ENCODE measurements at regions not wholly inside any gene's neighbourhood (a gene's known extent, or its start where the extent isn't known, plus 50 kb on each side); places are given as distances from the start of the nearest gene placed in this dataset.
"Not testable (repeated sequence)": the region's sequence is repeated elsewhere in the genome, so short reads cannot be mapped to it uniquely, and the experiment has no call there.

- Mint-ChIP-seq H3K27me3 (ENCODE audit: insufficient read depth, unreplicated experiment) (no peaks in the 10 kb centered on the region), H3K36me3 (ENCODE audit: insufficient read depth, unreplicated experiment) (no peaks in the 10 kb centered on the region), H3K4me3 (ENCODE audit: unreplicated experiment) (no peak overlapping the region), H3K27ac (ENCODE audit: low read depth, unreplicated experiment) (no peak overlapping the region), H3K9me3 (ENCODE audit: unreplicated experiment) (peaks cover 15% of the 10 kb centered on the region), H3K4me1 (ENCODE audit: insufficient read depth, unreplicated experiment) (peaks cover 18% of the 10 kb centered on the region)
- TF ChIP-seq, protein P1, sequence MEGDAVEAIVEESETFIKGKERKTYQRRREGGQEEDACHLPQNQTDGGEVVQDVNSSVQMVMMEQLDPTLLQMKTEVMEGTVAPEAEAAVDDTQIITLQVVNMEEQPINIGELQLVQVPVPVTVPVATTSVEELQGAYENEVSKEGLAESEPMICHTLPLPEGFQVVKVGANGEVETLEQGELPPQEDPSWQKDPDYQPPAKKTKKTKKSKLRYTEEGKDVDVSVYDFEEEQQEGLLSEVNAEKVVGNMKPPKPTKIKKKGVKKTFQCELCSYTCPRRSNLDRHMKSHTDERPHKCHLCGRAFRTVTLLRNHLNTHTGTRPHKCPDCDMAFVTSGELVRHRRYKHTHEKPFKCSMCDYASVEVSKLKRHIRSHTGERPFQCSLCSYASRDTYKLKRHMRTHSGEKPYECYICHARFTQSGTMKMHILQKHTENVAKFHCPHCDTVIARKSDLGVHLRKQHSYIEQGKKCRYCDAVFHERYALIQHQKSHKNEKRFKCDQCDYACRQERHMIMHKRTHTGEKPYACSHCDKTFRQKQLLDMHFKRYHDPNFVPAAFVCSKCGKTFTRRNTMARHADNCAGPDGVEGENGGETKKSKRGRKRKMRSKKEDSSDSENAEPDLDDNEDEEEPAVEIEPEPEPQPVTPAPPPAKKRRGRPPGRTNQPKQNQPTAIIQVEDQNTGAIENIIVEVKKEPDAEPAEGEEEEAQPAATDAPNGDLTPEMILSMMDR (IDR thresholded peaks at IDR 0.05; ENCODE audit: unreplicated experiment) = no peak
- BruUV-seq (replicated peaks) = no TSS peak
- intact Hi-C loops (cut with micrococcal nuclease) = no loop called here
- POLR2A ChIA-PET = no interaction called here
- DNase-seq (ENCODE audit: unreplicated experiment) = peak; percentile 12
- CTCF ChIA-PET = no interaction called here
Observed at GRCh38 chr14:83172363-83172762, 1638.7 kb upstream of the SEL1L start.

GRCh38 chr14:83173687-83174086 is 1640.0 kb upstream of the SEL1L start:
- TF ChIP-seq, protein P1 (IDR thresholded peaks at IDR 0.05; ENCODE audit: unreplicated experiment) = no peak
- no peak for DNase-seq (ENCODE audit: unreplicated experiment)
- BruUV-seq (replicated peaks) = no TSS peak
- Mint-ChIP-seq H3K4me3 (ENCODE audit: unreplicated experiment) (no peak overlapping the region), H3K9me3 (ENCODE audit: unreplicated experiment) (peaks cover 15% of the 10 kb centered on the region), H3K4me1 (ENCODE audit: insufficient read depth, unreplicated experiment) (peaks cover 18% of the 10 kb centered on the region), H3K27me3 (ENCODE audit: insufficient read depth, unreplicated experiment) (no peaks in the 10 kb centered on the region), H3K27ac (ENCODE audit: low read depth, unreplicated experiment) (no peak overlapping the region), H3K36me3 (ENCODE audit: insufficient read depth, unreplicated experiment) (no peaks in the 10 kb centered on the region)
- CTCF ChIA-PET = no interaction called here
- intact Hi-C loops (cut with micrococcal nuclease) = no loop called here
- POLR2A ChIA-PET = no interaction called here

- TF ChIP-seq, protein P1 (IDR thresholded peaks at IDR 0.05; ENCODE audit: unreplicated experiment) = no peak
- H3K4me3 Mint-ChIP-seq (ENCODE audit: unreplicated experiment) = no peak overlapping the region
- no peak overlapping the region for H3K27ac Mint-ChIP-seq (ENCODE audit: low read depth, unreplicated experiment)
- no peaks in the 10 kb centered on the region for H3K27me3 Mint-ChIP-seq (ENCODE audit: insufficient read depth, unreplicated experiment)
- ChIA-PET CTCF (no interaction called here), POLR2A (interaction anchor here (0.7 kb wide), 1 partner anchor 11 kb away, joined by 3 read pairs; no protein-coding TSS in a partner anchor)
- intact Hi-C loops (cut with micrococcal nuclease) = no loop called here
- no TSS peak for BruUV-seq (replicated peaks)
- H3K36me3 Mint-ChIP-seq (ENCODE audit: insufficient read depth, unreplicated experiment) = peaks cover 7% of the 10 kb centered on the region
- H3K4me1 Mint-ChIP-seq (ENCODE audit: insufficient read depth, unreplicated experiment) = no peaks in the 10 kb centered on the region
- no peak for DNase-seq (ENCODE audit: unreplicated experiment)
- H3K9me3 Mint-ChIP-seq (ENCODE audit: unreplicated experiment) = peaks cover 16% of the 10 kb centered on the region
Observed at GRCh38 chr14:83184531-83184930, 1650.9 kb upstream of the SEL1L start.

GRCh38 chr14:83188311-83188710 is 1654.7 kb upstream of the SEL1L start:
- BruUV-seq (replicated peaks); H3K4me3 Mint-ChIP-seq (ENCODE audit: unreplicated experiment); H3K36me3 Mint-ChIP-seq (ENCODE audit: insufficient read depth, unreplicated experiment); intact Hi-C loops (cut with micrococcal nuclease); H3K27ac Mint-ChIP-seq (ENCODE audit: low read depth, unreplicated experiment); DNase-seq (ENCODE audit: unreplicated experiment); H3K4me1 Mint-ChIP-seq (ENCODE audit: insufficient read depth, unreplicated experiment); H3K27me3 Mint-ChIP-seq (ENCODE audit: insufficient read depth, unreplicated experiment): not testable (repeated sequence)
- peaks cover 24% of the 10 kb centered on the region for H3K9me3 Mint-ChIP-seq (ENCODE audit: unreplicated experiment)
- ChIA-PET POLR2A (interaction anchor here (0.5 to 0.7 kb wide), 2 partner anchors 24 to 110 kb away, joined by 3 read pairs; no protein-coding TSS in a partner anchor), CTCF (interaction anchor here (1.4 kb wide), 1 partner anchor 18 kb away, joined by 3 read pairs; no protein-coding TSS in a partner anchor)

DNA sequence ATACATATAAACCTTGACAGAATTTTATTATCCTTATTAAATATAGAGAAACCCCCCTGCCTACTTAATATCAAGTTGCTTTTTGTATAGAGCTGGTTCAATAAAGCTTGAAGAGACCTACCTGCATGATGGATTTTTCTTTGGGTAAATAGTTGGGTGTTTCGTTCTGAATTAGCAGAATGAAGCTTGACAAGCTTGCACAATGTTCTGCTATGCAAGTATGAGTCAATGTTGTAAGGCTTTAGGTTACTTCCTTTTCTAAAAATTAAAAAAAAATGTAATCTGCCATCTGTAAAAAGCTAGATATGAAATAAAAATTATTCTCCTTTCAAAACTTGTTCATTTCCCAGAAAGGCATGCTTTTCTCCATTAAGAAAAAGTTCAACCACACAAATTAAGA is 1662.6 kb upstream of the SEL1L start:
- intact Hi-C loops (cut with micrococcal nuclease) = no loop called here
- TF ChIP-seq, protein P1 (IDR thresholded peaks at IDR 0.05; ENCODE audit: unreplicated experiment) = no peak
- Mint-ChIP-seq H3K27ac (ENCODE audit: low read depth, unreplicated experiment) (no peak overlapping the region), H3K27me3 (ENCODE audit: insufficient read depth, unreplicated experiment) (no peaks in the 10 kb centered on the region), H3K36me3 (ENCODE audit: insufficient read depth, unreplicated experiment) (no peaks in the 10 kb centered on the region), H3K4me3 (ENCODE audit: unreplicated experiment) (no peak overlapping the region), H3K9me3 (ENCODE audit: unreplicated experiment) (peaks cover 9% of the 10 kb centered on the region), H3K4me1 (ENCODE audit: insufficient read depth, unreplicated experiment) (no peaks in the 10 kb centered on the region)
- DNase-seq (ENCODE audit: unreplicated experiment) = peak; percentile 35
- POLR2A ChIA-PET = no interaction called here
- CTCF ChIA-PET = interaction anchor here (0.6 kb wide), 1 partner anchor 748 kb away, joined by 3 read pairs; no protein-coding TSS in a partner anchor
- no TSS peak for BruUV-seq (replicated peaks)
